Testis (tissue), 2 donors: ENCODE measurements at regions not wholly inside any gene's neighbourhood (a gene's known extent, or its start where the extent isn't known, plus 50 kb on each side); places are given as distances from the start of the nearest gene placed in this dataset.

Source experiments
- POLR2A ChIP-seq: fragments of 450-650 bp; IDR thresholded peaks from one replicate; pipeline ENCODE4 v1.6.1; 2017; ENCODE audit warnings: antibody characterized with exemption, mild to moderate bottlenecking, moderate library complexity
- TF ChIP-seq, protein P1 (sequence below), 3 experiments: fragments of 450-650 bp in 2 of 3; fragments of 200-600 bp in 1 of 3; sonication (generic) in 1 of 3; IDR thresholded peaks; one replicate each; pipeline ENCODE4 v1.5.1; 2016 to 2019; ENCODE audit warnings: antibody characterized with exemption in 3 of 3, mild to moderate bottlenecking in 2 of 3, moderate library complexity in 1 of 3

DNA sequence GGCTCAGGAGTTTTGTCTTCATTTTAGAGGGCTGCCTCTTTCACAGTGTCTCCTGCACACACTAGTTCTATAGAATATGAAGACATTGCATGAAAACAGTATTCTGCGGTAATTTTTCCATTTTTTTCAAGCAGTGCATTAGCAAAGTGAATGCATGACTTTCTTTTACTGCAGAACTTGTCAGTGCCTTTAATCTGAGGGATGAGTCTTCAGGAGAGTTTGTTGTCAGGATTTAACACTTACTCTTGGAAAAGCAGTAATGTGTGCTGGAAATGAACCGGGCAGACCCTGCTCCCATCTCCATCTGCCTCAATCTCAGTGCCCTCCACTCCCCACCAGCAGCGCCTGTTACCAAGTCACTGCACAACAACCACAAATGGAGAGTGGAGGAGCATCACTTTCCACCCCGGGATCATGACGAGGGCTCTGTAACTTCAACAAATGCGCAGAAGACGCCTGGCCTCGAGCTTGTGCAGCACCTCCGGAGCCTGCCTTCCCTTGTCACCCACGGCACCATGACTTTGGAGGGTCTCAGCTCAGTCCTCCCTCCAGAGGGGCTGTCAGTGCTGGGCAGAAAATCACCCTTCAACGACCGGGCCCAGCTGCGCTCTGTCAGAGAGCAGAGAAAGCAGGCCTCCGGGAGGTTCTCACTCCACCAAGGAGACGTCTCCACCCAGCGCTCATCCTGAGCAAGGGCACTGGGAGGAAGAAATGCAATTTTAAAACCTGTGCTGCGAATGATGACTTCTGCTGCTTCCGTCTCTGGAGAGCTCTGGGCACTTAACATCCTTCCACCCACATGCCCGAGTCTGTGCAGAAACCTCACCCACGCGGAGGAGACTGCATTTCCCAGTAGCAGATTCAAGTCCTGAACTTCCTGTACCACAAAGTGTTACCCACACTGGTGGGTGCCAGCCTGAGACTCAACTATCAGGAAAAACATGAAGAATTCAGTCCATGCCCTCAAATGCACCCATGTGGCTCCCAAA lies 255.7 kb downstream of the ADGRD1 start:
- TF ChIP-seq, protein P1, sequence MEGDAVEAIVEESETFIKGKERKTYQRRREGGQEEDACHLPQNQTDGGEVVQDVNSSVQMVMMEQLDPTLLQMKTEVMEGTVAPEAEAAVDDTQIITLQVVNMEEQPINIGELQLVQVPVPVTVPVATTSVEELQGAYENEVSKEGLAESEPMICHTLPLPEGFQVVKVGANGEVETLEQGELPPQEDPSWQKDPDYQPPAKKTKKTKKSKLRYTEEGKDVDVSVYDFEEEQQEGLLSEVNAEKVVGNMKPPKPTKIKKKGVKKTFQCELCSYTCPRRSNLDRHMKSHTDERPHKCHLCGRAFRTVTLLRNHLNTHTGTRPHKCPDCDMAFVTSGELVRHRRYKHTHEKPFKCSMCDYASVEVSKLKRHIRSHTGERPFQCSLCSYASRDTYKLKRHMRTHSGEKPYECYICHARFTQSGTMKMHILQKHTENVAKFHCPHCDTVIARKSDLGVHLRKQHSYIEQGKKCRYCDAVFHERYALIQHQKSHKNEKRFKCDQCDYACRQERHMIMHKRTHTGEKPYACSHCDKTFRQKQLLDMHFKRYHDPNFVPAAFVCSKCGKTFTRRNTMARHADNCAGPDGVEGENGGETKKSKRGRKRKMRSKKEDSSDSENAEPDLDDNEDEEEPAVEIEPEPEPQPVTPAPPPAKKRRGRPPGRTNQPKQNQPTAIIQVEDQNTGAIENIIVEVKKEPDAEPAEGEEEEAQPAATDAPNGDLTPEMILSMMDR (IDR thresholded peaks at IDR 0.05) = no peak
- no peak for TF ChIP-seq POLR2A
